Thoracic aorta (tissue), 2 donors: ENCODE measurements at regions not wholly inside any gene's neighbourhood (a gene's known extent, or its start where the extent isn't known, plus 50 kb on each side); places are given as distances from the start of the nearest gene placed in this dataset.

Source experiments
- ATAC-seq: fragments of 150-250 bp; one replicate; pipeline ENCODE4 v1.8.0; 2017; ENCODE audit warnings: low read depth; ENCODE audit not compliant: insufficient number of reproducible peaks, low FRiP score
- DNase-seq: peaks from one replicate; pipeline ENCODE4 v3.0.0-alpha.2; 2020; ENCODE audit warnings: low spot score
- H3K27ac ChIP-seq, 2 donors: fragments of 200-600 bp; sonication (generic); 1 replicate in 1 of 2; 2 replicates in 1 of 2; pipeline ENCODE4 v1.5.1; 2016; ENCODE audit warnings: mild to moderate bottlenecking in 2 of 2, moderate library complexity in 2 of 2
- H3K27me3 ChIP-seq: fragments of 200-600 bp; sonication (generic); replicated peaks from 2 replicates; pipeline ENCODE4 v1.6.0; 2016; ENCODE audit warnings: mild to moderate bottlenecking; ENCODE audit not compliant: insufficient read depth
- H3K36me3 ChIP-seq: fragments of 200-600 bp; sonication (generic); one replicate; pipeline ENCODE4 v1.5.1; 2016
- H3K4me1 ChIP-seq, 2 donors: fragments of 200-600 bp; sonication (generic); 1 replicate in 1 of 2; 2 replicates in 1 of 2; pipeline versions ENCODE4 v1.5.1 to v1.6.0; 2016; ENCODE audit warnings: low read depth in 2 of 2, mild to moderate bottlenecking in 1 of 2; ENCODE audit not compliant: control insufficient read depth in 1 of 2
- H3K4me3 ChIP-seq: fragments of 200-600 bp; sonication (generic); 2 replicates; pipeline ENCODE4 v1.5.1; 2016; ENCODE audit warnings: mild to moderate bottlenecking
- H3K9me3 ChIP-seq: fragments of 200-600 bp; sonication (generic); 2 replicates; pipeline ENCODE4 v1.5.1; 2016
- CTCF ChIP-seq: fragments of 200-600 bp; sonication (generic); IDR thresholded peaks from one replicate; pipeline ENCODE4 v1.5.1; 2019; ENCODE audit warnings: antibody characterized with exemption

- no peak for ATAC-seq
- H3K27ac ChIP-seq: no peak overlapping the region
- TF ChIP-seq CTCF: no peak
Measured at GRCh38 chr9:90032296-90033027, 427.6 kb downstream of the GADD45G start.

GRCh38 chr9:90033028-90033650 is 428.3 kb downstream of the GADD45G start:
- H3K4me3 ChIP-seq: no peak overlapping the region
- H3K4me1 ChIP-seq: no peaks in the 10 kb centered on the region
- no peak for TF ChIP-seq CTCF
- no peak overlapping the region for H3K27ac ChIP-seq
- H3K27me3 ChIP-seq: no peaks in the 10 kb centered on the region
- H3K9me3 ChIP-seq: no peaks in the 10 kb centered on the region
- DNase-seq (no peak), ATAC-seq (no peak)
- no peaks in the 10 kb centered on the region for H3K36me3 ChIP-seq

More at GRCh38 chr9:90032296-90033027, 427.6 kb downstream of the GADD45G start:
- Histone ChIP-seq H3K36me3 (no peaks in the 10 kb centered on the region), H3K4me1 (no peaks in the 10 kb centered on the region), H3K9me3 (no peaks in the 10 kb centered on the region), H3K4me3 (no peak overlapping the region), H3K27me3 (no peaks in the 10 kb centered on the region)
- no peak for DNase-seq

DNA sequence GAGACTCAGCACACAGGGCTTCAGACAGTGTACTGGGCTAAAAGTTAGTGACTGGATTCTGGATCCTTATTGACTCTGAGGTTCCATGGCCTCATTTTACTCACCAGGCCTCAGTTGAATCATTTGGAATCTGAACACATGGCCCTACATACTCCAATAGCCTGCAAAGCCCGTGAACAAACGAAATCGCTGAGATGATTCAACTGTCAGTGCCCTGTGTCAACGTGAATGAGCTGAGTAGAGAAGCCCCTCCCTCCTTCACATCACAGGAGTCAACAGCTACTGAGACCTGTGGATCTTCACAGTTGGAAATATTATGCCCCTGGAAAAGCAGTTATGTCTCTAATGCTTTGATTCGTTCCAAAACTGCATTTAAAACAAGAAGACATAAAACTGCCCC is 429.3 kb downstream of the GADD45G start:
- Histone ChIP-seq H3K4me3 (no peak overlapping the region), H3K36me3 (no peaks in the 10 kb centered on the region), H3K4me1 (no peaks in the 10 kb centered on the region), H3K27me3 (no peaks in the 10 kb centered on the region), H3K9me3 (no peaks in the 10 kb centered on the region), H3K27ac (no peak overlapping the region)
- no peak for DNase-seq
- ATAC-seq: no peak
- TF ChIP-seq CTCF: no peak

DNA sequence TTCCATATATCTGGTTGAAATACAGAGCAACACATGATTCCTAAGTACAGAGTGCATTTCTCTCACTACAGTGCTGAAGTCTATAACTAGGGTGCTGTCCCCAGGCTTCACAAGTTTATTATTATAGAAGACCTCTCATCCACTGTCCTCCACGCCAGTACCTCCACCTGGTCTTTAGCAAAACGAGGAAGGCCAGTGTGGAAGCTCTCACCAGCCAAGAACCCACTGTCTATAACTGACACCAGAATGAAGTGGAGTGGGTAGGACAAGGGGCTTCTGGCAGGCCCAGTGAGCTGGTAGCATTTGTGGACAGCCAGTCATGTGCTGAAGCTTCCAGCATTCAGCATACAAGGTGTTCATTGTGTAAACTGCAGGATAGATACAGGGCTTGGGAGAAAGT is 430.7 kb downstream of the GADD45G start:
- no peak for ATAC-seq
- H3K27me3 ChIP-seq: no peaks in the 10 kb centered on the region
- no peaks in the 10 kb centered on the region for H3K9me3 ChIP-seq
- H3K36me3 ChIP-seq: no peaks in the 10 kb centered on the region
- H3K4me1 ChIP-seq: no peaks in the 10 kb centered on the region
- DNase-seq: no peak
- no peak overlapping the region for H3K4me3 ChIP-seq
- TF ChIP-seq CTCF: no peak
- H3K27ac ChIP-seq: no peak overlapping the region

GRCh38 chr9:90037146-90037797 is 432.5 kb downstream of the GADD45G start:
- H3K4me1 ChIP-seq: no peaks in the 10 kb centered on the region
- no peak for DNase-seq
- H3K27me3 ChIP-seq: no peaks in the 10 kb centered on the region
- no peaks in the 10 kb centered on the region for H3K9me3 ChIP-seq
- TF ChIP-seq CTCF: no peak
- ATAC-seq: no peak
- no peak overlapping the region for H3K27ac ChIP-seq
- no peaks in the 10 kb centered on the region for H3K36me3 ChIP-seq
- no peak overlapping the region for H3K4me3 ChIP-seq
